Jurkat, Clone E6-1 (cell line): ENCODE measurements at regions not wholly inside any gene's neighbourhood (a gene's known extent, or its start where the extent isn't known, plus 50 kb on each side); places are given as distances from the start of the nearest gene placed in this dataset.
"Not testable (repeated sequence)": the region's sequence is repeated elsewhere in the genome, so short reads cannot be mapped to it uniquely, and the experiment has no call there.

ENCODE experiments used
- DNase-seq: peaks from one replicate; pipeline ENCODE4 v3.0.0-alpha.2; 2011; ENCODE audit warnings: low read depth, low spot score
- H3K4me3 ChIP-seq: 2 replicates; pipeline ENCODE4 v1.5.1; 2011; ENCODE audit warnings: mild to moderate bottlenecking, low read length, control low read depth, moderate library complexity

DNA sequence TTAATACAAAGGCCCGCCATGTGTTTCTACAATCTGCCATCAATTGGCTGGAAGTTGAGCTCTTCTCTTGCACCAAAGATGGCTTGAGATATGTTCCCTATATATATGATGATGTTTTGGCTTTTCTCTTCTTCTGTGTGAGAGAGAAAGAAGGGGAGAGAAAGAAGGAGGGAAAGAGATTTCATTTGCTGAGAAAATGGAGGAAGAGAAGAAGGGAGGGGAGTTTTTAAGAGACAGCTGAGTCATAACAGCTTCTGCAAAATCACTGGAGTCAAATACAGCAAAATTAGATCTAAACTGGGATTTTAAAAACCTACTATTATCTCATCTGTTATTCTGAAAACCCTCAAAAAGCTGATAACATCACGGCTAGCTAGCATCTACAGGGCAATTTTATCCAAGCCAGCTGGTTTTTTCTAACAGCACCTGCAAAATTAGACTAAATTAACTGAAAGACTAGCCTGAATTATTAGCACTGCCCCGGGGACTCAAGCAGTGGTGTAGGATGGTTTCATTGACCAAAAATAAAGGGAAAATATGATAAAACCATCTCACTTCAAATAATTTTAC lies 647.6 kb upstream of the ACTRT1 start:
- DNase-seq, result no peak

DNA sequence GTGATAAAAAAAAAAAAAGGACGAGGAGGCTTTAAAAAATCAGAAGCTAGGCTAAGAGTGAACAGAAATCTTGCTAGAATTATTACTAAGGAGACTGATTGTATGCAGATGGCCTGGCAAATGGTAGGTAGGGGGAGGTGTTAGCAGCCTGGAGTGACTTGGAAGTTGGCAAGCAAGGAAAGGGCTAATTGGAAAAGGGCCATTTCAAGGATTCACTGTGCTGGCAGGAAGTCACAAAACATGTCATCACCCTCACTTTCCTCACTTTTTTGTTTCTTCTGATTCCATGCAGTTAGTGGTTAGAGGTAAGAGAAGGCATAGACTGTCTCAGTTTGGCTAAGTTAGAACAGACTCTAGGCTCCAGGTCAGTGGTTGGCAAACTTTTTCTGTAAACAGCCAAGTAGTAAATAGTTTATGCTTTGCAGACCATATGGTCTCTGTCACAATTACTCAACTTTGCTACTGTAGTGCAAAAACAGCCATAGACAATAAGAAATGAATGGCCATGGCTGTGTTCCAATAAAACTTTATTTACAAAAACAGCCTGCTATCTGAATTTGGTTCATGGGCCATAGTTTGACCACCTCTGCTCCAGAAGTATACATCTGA lies 646.5 kb upstream of the ACTRT1 start:
- no peak overlapping the region for H3K4me3 ChIP-seq
- DNase-seq, result no peak

More for the DNA sequence above, 647.6 kb upstream of the ACTRT1 start:
- H3K4me3 ChIP-seq, result no peak overlapping the region

DNA sequence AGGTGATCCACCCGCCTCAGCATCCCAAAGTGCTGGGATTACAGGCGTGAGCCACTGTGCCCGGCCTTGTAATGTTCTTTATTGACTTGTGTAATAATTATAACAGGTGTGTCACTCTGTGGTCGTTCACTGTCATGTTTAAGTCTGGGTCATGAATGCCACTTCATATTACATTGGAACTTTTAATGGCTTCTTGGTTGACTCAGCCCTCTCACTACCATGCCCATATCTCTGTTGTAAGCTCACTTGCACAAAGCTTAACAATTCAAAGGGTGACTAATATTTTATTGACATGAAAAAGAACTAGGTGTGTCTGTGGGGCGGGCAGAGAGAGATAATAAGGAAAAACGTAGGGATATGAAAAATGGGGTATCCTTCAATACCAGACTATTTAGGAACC lies 639.7 kb upstream of the ACTRT1 start:
- H3K4me3 ChIP-seq, result no peak overlapping the region
- no peak for DNase-seq

DNA sequence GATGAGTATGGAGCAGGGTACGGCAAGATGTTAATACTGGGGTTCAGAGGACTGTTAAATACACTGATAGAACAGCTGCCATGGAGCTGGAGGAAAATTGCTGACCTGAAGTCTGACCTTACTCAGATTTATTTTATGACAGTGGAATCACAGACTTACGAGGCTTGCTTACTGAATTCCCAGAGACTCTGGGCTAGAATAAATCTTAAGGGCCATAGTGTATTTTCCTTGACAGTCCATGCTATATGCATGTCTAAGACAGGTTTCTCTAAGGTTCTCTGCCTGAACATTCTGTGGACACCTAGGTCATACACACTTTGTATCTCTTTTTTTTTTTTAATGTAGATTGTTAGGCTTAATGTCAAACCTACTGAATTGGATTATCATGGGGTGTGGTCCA lies 633.2 kb upstream of the ACTRT1 start:
- no peak overlapping the region for H3K4me3 ChIP-seq
- DNase-seq, result no peak

DNA sequence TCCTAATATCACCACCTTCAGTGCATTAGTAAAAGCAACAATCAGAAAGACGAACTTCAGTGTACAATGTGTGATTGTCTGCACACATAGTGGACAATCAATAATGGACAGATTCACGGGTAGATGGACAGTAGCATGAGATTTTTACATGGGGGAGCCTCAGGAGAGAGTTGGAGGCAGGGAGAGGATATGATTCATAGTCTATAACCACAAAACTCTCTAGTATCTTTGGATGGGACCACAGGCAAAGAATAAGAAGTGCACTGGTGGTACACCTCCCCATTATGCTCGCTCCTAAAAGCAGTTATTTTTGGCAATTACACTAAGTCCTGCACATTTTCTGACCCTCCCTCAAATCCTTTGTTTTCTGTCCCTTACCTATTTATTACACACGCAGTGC lies 624.4 kb upstream of the ACTRT1 start:
- H3K4me3 ChIP-seq, result no peak overlapping the region
- no peak for DNase-seq

DNA sequence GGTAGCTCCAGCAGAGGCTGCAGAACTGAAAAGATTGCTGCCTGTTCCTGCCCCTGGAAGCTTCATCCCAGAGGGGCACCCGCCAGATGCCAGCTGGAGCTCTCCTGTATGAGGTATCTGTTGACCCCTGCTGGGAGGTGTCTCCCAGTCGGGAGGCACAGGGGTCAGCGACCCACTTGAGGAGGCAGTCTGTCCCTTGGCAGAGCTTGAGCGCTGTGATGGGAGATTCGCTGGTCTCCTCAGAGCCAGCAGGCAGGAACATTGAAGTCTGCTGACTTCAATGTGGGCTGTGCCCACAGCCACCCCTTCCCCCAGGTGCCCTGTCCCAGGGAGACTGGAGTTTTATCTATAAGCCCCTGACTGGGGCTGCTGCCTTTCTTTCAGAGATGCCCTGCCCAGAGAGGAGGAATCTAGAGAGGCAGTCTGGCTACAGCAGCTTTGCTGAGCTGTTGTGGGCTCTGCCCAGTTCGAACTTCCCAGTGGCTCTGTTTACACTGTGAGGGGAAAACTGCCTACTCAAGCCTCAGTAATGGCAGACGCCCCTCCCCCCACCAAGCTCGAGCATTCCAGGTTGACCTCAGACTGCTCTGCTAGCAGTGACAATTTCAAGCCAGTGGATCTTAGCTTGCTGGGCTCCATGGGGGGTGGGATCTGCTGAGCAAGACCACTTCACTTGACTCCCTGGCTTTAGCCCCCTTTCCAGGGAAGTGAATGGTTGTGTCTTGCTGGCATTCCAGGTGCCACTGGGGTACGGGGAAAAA lies 622.3 kb upstream of the ACTRT1 start:
- DNase-seq, H3K4me3 ChIP-seq: not testable (repeated sequence)

DNA sequence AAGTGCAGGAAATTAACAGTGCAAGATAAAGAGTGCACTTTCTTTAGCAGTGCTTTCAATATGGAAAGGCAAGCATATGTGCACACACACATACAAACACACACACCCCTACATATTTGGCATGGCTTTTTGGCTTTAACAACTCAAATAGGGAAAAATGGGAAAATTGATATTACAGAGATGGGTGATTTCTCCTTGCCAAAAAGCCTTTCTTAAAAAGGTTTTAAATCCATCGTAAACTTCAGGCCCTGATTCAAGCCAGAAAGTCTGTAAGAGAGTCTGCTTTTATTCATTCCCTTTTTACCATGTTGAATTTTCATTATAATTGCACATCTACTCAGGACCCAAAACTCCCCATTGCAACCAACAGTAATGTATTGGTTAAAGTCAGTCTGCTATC lies 612.0 kb upstream of the ACTRT1 start:
- H3K4me3 ChIP-seq, result no peak overlapping the region
- DNase-seq, result no peak

DNA sequence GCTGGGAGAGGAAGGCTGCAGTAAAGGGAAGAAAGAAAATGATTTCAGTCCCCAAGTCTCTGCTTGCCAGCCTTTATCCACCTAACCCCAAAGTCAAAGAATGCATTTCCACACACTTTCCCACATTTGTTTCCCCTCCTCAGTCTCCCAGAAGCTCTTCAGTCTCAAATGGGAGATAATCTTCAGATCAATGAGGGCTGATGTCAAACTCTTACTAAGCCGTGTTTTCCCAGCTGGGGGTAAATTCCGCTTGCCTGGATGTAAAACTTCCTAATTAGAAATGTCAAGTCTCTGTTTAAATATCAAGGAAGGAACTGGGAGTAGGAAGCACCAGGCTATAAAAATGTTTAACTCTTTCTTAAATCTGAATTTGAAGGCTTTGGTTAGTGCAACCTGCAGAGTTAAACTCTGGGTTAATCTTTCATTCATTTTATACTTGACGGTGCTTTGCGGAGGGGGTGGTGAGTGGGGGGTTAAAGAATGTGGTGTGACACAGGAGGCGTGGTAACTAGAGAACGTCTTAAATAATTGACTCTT lies 601.4 kb upstream of the ACTRT1 start:
- no peak for DNase-seq

DNA sequence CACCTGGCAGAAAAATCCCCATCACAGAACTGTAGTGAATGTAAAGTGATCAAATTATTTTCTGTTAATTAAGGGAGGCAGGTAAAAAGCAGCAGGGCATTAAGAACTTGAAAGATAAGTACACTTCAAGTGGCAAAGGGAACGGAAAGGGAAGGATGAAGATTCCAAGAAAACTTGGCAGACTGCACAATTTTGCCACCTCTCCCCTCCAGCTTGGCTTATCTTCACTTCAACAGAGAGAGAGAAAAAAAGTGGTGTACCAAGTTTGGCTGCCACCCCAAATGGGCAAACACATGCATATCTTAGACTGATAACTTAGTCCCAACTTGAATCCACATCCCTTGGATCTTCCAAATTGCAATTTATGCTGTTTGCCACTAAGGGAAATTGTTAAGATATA lies 598.1 kb upstream of the ACTRT1 start:
- no peak for DNase-seq

More for the DNA sequence above, 601.4 kb upstream of the ACTRT1 start:
- H3K4me3 ChIP-seq, result no peak overlapping the region

DNA sequence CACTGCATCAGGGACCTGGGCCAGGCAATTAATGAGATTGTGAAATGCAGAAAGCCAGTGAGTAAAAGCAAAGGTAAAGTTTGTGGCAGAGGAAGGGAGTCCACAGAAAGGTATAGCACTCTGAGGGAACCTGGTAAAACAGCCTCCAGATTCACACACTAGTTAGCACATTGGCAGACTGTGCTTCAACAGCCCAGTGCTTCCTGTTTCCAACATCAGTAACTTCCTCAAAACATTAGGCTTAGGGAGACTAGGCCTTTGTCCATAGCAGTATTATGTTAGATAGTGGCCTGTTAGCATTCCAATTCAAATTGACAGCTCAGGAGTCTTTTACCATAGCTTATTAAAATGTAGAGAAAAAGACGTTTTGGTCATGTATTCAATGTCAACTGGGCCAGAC lies 582.6 kb upstream of the ACTRT1 start:
- no peak overlapping the region for H3K4me3 ChIP-seq
- DNase-seq, result no peak

More for the DNA sequence above, 598.1 kb upstream of the ACTRT1 start:
- no peak overlapping the region for H3K4me3 ChIP-seq

DNA sequence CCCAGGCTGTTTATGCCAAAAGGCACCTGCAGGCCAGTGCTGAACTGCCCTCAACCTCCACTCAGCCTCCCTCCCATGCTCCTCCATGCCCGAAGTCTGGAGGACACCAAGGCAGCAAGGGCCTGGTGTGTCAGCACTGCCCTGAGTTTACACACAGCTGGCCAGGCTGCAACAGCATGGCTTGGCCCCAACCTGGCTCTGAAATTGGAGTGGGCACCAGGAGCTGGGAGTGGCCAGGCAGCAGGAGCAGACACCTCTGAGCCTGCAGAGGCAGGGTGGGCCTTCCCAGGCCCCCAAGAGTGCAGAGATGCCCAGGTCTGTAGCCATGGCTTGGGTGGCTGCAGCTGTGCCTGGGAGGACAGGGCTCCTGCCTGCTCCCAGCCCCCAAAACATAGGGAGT lies 571.2 kb upstream of the ACTRT1 start:
- no peak overlapping the region for H3K4me3 ChIP-seq
- no peak for DNase-seq

DNA sequence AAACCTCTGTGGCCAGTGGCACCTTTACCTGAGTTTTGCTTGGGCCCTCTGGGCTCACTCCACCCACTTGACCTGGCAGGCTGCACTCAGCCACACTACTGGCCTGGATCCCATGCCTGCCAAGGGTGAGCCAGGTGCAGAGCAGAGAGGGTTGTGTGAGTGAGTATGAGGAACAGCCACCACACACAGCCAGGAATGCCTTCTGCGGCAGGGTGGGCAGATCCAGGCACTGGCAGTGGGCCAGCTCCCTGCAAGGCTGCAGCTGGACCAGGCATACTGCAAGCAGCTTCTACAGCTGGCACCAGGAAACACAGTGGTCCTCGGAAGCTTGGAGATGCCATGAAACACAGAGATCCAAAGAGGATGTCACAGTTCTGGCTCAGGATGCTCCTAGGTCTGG lies 570.1 kb upstream of the ACTRT1 start:
- no peak overlapping the region for H3K4me3 ChIP-seq
- no peak for DNase-seq

DNA sequence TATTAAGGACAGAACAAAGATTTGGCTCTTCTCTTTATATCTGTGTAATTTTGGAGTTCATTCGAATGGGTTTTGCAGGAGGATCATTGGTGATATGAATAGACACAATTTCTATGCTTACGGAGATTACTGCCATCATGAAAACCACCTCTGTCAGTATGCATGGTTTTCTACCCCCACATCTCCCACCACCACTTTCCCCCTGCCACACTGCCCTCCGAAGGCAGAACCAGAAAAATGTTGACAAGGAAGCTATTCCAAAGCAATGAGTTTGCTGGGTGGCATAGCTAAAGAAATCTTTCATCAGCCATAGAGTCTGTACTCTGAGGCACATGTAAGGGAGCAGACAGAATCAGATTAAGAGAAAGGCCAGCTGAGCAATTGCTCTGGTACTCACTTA lies 567.3 kb upstream of the ACTRT1 start:
- no peak for DNase-seq

DNA sequence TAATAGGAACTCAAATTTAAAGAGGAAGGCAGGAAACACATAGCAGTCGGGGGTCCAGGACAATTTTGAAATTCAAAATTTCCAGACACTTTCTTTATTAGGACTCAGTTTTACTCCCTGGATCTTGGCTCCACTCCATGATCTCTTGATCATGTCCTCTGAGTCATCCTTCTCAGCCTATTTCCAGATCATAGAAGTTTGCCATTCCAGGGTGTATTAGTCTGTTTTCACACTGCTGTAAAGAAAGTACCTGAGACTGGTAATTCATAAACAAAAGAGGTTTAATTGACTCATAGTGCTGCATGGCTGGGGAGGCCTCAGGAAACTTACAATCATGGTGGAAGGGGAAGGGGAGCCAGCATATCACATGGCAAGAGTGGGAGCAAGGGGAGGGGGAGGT lies 564.7 kb upstream of the ACTRT1 start:
- H3K4me3 ChIP-seq, result no peak overlapping the region
- no peak for DNase-seq

More for the DNA sequence above, 567.3 kb upstream of the ACTRT1 start:
- H3K4me3 ChIP-seq, result no peak overlapping the region

DNA sequence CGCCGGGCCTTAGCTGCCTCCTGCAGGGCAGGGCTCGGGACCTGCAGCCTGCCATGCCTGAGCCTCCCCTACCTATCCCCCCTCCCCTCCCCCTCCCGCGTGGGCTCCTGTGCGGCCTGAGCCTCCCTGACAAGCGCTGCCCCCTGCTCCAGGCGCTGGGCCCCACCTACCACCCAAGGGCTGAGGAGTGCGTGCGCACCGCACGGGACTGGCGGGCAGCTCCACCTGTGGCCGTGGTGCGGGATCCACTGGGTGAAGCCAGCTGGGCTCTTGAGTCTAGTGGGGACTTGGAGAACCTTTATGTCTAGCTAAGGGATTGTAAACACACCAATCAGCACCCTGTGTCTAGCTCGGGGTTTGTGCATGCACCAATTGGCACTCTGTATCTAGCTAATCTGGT lies 554.6 kb upstream of the ACTRT1 start:
- DNase-seq, H3K4me3 ChIP-seq: not testable (repeated sequence)

DNA sequence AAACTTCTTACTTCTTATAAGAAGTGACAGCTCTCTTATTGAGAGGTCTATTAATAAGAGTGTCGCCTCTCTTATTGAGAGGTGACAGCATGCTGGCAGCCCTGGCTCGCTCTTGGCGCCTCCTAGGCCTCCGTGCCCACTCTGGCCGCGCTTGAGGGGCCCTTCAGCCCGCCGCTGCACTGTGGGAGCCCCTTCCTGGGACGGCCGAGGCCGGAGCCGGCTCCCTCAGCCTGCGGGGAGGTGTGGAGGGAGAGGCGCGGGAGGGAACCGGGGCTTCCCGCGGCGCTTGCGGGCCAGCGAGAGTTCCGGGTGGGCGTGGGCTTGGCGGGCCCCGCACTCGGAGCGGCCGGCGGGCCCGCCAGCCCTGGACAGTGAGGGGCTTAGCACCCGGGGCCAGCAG lies 554.2 kb upstream of the ACTRT1 start:
- not testable (repeated sequence) for DNase-seq, H3K4me3 ChIP-seq

DNA sequence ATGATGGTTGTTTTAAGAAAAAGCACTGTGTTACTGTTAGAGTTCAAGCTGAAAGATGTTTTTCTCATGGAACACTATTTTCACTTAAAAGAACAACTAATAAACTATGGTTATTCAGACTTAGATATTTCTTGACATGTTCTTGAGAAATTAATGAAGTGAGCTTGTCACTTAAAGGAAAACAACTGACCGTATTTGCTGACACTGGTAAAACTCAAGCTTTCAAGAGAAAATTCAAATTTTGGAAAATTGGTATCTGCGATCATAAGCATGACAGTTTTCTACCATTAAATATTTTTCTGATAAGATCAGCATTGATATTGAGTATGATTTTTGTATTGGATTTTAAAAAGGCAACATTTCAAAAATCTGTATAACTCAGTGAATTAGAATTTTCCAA lies 549.5 kb upstream of the ACTRT1 start:
- no peak for DNase-seq
- H3K4me3 ChIP-seq, result no peak overlapping the region

DNA sequence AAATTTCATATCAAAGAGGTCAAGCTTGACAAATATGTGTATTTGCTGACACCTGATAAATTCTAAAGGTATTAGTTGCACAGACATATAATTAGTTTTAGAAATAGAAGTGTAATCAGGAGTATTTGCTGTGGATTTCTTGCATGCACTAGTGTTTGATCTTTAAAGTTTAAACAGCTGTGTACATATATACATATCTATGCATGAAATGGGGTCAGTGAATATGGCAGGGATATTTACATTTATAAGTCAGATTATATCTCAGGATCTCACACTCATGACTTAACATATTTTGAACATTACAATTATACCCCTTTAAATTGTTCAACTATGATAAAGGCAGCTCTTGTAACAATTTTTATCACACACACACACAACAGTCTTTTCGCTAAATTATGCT lies 547.4 kb upstream of the ACTRT1 start:
- no peak overlapping the region for H3K4me3 ChIP-seq
- no peak for DNase-seq

DNA sequence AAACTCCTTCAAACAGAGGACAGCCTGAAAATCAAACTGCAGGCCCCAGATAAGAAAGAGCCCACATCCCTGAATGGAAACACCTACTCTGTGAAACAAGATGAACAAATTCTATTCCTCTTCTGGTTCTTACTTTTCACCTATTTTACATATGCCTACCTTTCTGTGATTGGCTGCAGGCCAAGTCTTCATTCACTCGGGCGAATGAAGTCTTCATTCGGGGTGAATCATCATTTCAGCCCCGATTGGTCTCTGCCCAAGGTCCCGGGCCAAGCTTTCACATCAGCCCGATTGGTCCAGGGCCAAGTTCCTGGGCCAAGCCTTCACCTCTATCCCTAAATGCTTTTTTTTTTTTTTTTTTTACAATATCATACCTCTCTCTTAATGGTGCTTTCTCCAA lies 529.8 kb upstream of the ACTRT1 start:
- no peak for DNase-seq

DNA sequence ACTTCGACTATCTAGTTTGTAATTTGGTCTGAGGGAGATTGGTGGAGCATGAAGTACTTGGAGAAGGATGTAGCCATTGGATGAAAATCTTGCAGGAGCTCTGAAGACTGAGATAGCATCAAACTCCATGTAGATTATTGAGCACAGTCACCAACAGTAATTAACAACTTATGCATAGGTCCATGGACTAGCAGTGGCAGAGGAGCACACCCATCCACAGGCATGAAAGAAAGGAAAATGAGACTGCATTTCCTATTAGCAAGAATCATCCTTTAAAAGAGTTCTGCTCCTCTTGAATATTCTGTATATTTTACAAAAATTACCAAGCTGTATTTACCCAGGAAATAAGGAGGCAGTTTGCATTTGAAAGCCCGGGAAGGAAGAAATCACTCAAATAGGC lies 529.4 kb upstream of the ACTRT1 start:
- DNase-seq, result no peak
- H3K4me3 ChIP-seq, result no peak overlapping the region

More for the DNA sequence above, 529.8 kb upstream of the ACTRT1 start:
- no peak overlapping the region for H3K4me3 ChIP-seq
